HepG2 (cell line): ENCODE measurements at regions not wholly inside any gene's neighbourhood (a gene's known extent, or its start where the extent isn't known, plus 50 kb on each side); places are given as distances from the start of the nearest gene placed in this dataset.
A peak's percentile ranks its signal among the peaks of the same experiment; 100 is the strongest.

Experiments used
- ARHGAP35 ChIP-seq: sonication (generic); formaldehyde crosslinking; IDR thresholded peaks from 2 replicates; pipeline ENCODE4 v1.9.0; 2022; ENCODE audit warnings: mild to moderate bottlenecking, inconsistent platforms, moderate library complexity, missing genetic modification reagents, borderline replicate concordance
- ATRX ChIP-seq: sonication (generic); formaldehyde crosslinking; IDR thresholded peaks from 2 replicates; pipeline ENCODE4 v1.4.0; 2020; ENCODE audit warnings: missing genetic modification reagents, borderline replicate concordance
- CEBPB ChIP-seq: IDR thresholded peaks from 2 replicates; pipeline ENCODE4 v1.6.1; 2011; ENCODE audit warnings: low read depth, low read length, improper control_type of control experiment, borderline replicate concordance
- GABPB1 ChIP-seq: IDR thresholded peaks from 2 replicates; pipeline ENCODE4 v1.6.1; 2016; ENCODE audit warnings: mild to moderate bottlenecking, missing genetic modification reagents, moderate library complexity, missing compliant biosample characterization
- MAFK ChIP-seq, 2 experiments: IDR thresholded peaks in 1 of 2; conservative IDR thresholded peaks in 1 of 2; 2 replicates each; pipeline ENCODE4 v1.6.1; 2011; ENCODE audit warnings: improper control_type of control experiment in 2 of 2, low read length in 2 of 2
- NFKB2 ChIP-seq: sonication (generic); formaldehyde crosslinking; IDR thresholded peaks from 2 replicates; pipeline ENCODE4 v1.4.0; 2020; ENCODE audit warnings: missing genetic modification reagents, borderline replicate concordance
- TFDP1 ChIP-seq: IDR thresholded peaks from 2 replicates; pipeline ENCODE4 v1.6.1; 2016; ENCODE audit warnings: missing compliant biosample characterization, missing genetic modification reagents, borderline replicate concordance
- ZBTB3 ChIP-seq: sonication (generic); formaldehyde crosslinking; IDR thresholded peaks from 2 replicates; pipeline ENCODE4 v1.4.0; 2020; ENCODE audit warnings: low read depth, mild to moderate bottlenecking, moderate library complexity, missing genetic modification reagents, borderline replicate concordance
- ZBTB8A ChIP-seq: sonication (generic); formaldehyde crosslinking; IDR thresholded peaks from 2 replicates; pipeline ENCODE4 v1.4.0; 2020; ENCODE audit warnings: mild to moderate bottlenecking, low read depth, missing genetic modification reagents, borderline replicate concordance
- ZNF296 ChIP-seq: sonication (generic); formaldehyde crosslinking; conservative IDR thresholded peaks from 2 replicates; pipeline ENCODE4 v1.5.0; 2020; ENCODE audit warnings: mild to moderate bottlenecking, missing genetic modification reagents
- ZNF530 ChIP-seq: sonication (generic); formaldehyde crosslinking; IDR thresholded peaks from 2 replicates; pipeline ENCODE4 v1.5.0; 2020; ENCODE audit warnings: low read depth, mild to moderate bottlenecking, missing genetic modification reagents
- ZNF550 ChIP-seq: sonication (generic); formaldehyde crosslinking; IDR thresholded peaks from 2 replicates; pipeline ENCODE4 v1.4.0; 2020; ENCODE audit warnings: mild to moderate bottlenecking, missing genetic modification reagents, borderline replicate concordance
- ZNF713 ChIP-seq: sonication (generic); formaldehyde crosslinking; IDR thresholded peaks from 2 replicates; pipeline ENCODE4 v1.4.0; 2020; ENCODE audit warnings: mild to moderate bottlenecking, missing genetic modification reagents
- ZSCAN31 ChIP-seq: sonication (generic); formaldehyde crosslinking; IDR thresholded peaks from 2 replicates; pipeline ENCODE4 v1.5.0; 2020; ENCODE audit warnings: low read depth, mild to moderate bottlenecking, missing genetic modification reagents
- TF ChIP-seq, protein P1 (sequence below): sonication (generic); formaldehyde crosslinking; IDR thresholded peaks from 2 replicates; pipeline ENCODE4 v1.5.1; 2020; ENCODE audit warnings: missing genetic modification reagents, mild to moderate bottlenecking, borderline replicate concordance
- TF ChIP-seq, protein P2 (sequence below): sonication (generic); formaldehyde crosslinking; IDR thresholded peaks from 2 replicates; pipeline ENCODE4 v1.4.0; 2020; ENCODE audit warnings: missing genetic modification reagents, borderline replicate concordance
- TF ChIP-seq, protein P3 (sequence below): sonication (generic); formaldehyde crosslinking; IDR thresholded peaks from 2 replicates; pipeline ENCODE4 v1.4.0; 2020; ENCODE audit warnings: missing genetic modification reagents

- TF ChIP-seq ZNF530 (CRISPR knock-in tag) (no peak), ARHGAP35 (peak; percentile 73; the same call in 1 of the 2 replicates), ZBTB8A (CRISPR knock-in tag) (no peak), ZNF296 (0 out of 2 replicates have a peak, but pooled peaks have one; percentile 72), TFDP1 (CRISPR knock-in tag) (peak; percentile 61), GABPB1 (CRISPR knock-in tag) (peak; percentile 87), ZBTB3 (CRISPR knock-in tag) (no peak), ZSCAN31 (CRISPR knock-in tag) (0 out of 2 replicates have a peak, but pooled peaks have one; percentile 9), ATRX (CRISPR knock-in tag) (no peak), ZNF550 (CRISPR knock-in tag) (no peak), MAFK (conservative IDR thresholded peaks at IDR 0.05 in 1 of 2, IDR thresholded peaks at IDR 0.05 in 1 of 2; ENCODE audit: low read length in 2 of 2) (no peak), ZNF713 (CRISPR knock-in tag) (no peak), NFKB2 (no peak), CEBPB (no peak)
- TF ChIP-seq, protein P1, sequence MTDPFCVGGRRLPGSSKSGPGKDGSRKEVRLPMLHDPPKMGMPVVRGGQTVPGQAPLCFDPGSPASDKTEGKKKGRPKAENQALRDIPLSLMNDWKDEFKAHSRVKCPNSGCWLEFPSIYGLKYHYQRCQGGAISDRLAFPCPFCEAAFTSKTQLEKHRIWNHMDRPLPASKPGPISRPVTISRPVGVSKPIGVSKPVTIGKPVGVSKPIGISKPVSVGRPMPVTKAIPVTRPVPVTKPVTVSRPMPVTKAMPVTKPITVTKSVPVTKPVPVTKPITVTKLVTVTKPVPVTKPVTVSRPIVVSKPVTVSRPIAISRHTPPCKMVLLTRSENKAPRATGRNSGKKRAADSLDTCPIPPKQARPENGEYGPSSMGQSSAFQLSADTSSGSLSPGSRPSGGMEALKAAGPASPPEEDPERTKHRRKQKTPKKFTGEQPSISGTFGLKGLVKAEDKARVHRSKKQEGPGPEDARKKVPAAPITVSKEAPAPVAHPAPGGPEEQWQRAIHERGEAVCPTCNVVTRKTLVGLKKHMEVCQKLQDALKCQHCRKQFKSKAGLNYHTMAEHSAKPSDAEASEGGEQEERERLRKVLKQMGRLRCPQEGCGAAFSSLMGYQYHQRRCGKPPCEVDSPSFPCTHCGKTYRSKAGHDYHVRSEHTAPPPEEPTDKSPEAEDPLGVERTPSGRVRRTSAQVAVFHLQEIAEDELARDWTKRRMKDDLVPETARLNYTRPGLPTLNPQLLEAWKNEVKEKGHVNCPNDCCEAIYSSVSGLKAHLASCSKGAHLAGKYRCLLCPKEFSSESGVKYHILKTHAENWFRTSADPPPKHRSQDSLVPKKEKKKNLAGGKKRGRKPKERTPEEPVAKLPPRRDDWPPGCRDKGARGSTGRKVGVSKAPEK (CRISPR knock-in tag): peak; percentile 79; the same call in 1 of the 2 replicates
- TF ChIP-seq, protein P2, sequence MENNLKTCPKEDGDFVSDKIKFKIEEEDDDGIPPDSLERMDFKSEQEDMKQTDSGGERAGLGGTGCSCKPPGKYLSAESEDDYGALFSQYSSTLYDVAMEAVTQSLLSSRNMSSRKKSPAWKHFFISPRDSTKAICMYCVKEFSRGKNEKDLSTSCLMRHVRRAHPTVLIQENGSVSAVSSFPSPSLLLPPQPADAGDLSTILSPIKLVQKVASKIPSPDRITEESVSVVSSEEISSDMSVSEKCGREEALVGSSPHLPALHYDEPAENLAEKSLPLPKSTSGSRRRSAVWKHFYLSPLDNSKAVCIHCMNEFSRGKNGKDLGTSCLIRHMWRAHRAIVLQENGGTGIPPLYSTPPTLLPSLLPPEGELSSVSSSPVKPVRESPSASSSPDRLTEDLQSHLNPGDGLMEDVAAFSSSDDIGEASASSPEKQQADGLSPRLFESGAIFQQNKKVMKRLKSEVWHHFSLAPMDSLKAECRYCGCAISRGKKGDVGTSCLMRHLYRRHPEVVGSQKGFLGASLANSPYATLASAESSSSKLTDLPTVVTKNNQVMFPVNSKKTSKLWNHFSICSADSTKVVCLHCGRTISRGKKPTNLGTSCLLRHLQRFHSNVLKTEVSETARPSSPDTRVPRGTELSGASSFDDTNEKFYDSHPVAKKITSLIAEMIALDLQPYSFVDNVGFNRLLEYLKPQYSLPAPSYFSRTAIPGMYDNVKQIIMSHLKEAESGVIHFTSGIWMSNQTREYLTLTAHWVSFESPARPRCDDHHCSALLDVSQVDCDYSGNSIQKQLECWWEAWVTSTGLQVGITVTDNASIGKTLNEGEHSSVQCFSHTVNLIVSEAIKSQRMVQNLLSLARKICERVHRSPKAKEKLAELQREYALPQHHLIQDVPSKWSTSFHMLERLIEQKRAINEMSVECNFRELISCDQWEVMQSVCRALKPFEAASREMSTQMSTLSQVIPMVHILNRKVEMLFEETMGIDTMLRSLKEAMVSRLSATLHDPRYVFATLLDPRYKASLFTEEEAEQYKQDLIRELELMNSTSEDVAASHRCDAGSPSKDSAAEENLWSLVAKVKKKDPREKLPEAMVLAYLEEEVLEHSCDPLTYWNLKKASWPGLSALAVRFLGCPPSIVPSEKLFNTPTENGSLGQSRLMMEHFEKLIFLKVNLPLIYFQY (CRISPR knock-in tag): no peak; the same call in 1 of the 2 replicates
- TF ChIP-seq, protein P3, sequence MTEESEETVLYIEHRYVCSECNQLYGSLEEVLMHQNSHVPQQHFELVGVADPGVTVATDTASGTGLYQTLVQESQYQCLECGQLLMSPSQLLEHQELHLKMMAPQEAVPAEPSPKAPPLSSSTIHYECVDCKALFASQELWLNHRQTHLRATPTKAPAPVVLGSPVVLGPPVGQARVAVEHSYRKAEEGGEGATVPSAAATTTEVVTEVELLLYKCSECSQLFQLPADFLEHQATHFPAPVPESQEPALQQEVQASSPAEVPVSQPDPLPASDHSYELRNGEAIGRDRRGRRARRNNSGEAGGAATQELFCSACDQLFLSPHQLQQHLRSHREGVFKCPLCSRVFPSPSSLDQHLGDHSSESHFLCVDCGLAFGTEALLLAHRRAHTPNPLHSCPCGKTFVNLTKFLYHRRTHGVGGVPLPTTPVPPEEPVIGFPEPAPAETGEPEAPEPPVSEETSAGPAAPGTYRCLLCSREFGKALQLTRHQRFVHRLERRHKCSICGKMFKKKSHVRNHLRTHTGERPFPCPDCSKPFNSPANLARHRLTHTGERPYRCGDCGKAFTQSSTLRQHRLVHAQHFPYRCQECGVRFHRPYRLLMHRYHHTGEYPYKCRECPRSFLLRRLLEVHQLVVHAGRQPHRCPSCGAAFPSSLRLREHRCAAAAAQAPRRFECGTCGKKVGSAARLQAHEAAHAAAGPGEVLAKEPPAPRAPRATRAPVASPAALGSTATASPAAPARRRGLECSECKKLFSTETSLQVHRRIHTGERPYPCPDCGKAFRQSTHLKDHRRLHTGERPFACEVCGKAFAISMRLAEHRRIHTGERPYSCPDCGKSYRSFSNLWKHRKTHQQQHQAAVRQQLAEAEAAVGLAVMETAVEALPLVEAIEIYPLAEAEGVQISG (CRISPR knock-in tag): peak; percentile 42
These were observed 269.8 kb downstream of the SYK start (continued) for GRCh38 chr9:91071184-91071990.
